GM12878 (cell line): ENCODE measurements at regions not wholly inside any gene's neighbourhood (a gene's known extent, or its start where the extent isn't known, plus 50 kb on each side); places are given as distances from the start of the nearest gene placed in this dataset.

Source experiments
- E4F1 ChIP-seq: fragments of 450-650 bp; IDR thresholded peaks from 2 replicates; pipeline ENCODE4 v1.6.1; 2018; ENCODE audit warnings: borderline replicate concordance, mild to moderate bottlenecking; ENCODE audit not compliant: partially characterized antibody
- MTA3 ChIP-seq: IDR thresholded peaks from 2 replicates; pipeline ENCODE4 v1.6.1; 2012; ENCODE audit warnings: low read length, inconsistent platforms, borderline replicate concordance
- PRDM15 ChIP-seq: fragments of 450-650 bp; formaldehyde crosslinking; IDR thresholded peaks from 2 replicates; pipeline ENCODE4 v1.4.0; 2020; ENCODE audit warnings: mild to moderate bottlenecking, moderate library complexity
- RUNX3 ChIP-seq: IDR thresholded peaks from 2 replicates; pipeline ENCODE4 v1.6.1; 2012; ENCODE audit warnings: low read length, inconsistent platforms
- STAT1 ChIP-seq: fragments of 450-650 bp; conservative IDR thresholded peaks from 2 replicates; pipeline ENCODE4 v1.6.1; 2014; ENCODE audit warnings: antibody characterized with exemption, mild to moderate bottlenecking
- SUZ12 ChIP-seq: fragments of 200-600 bp; sonication (generic); IDR thresholded peaks from one replicate; pipeline ENCODE4 v1.6.1; 2018; ENCODE audit warnings: antibody characterized with exemption, mild to moderate bottlenecking; ENCODE audit not compliant: unreplicated experiment
- TF ChIP-seq, protein P1 (sequence below): fragments of 450-650 bp; conservative IDR thresholded peaks from 2 replicates; pipeline ENCODE4 v1.6.1; 2017; ENCODE audit warnings: mild to moderate bottlenecking, moderate library complexity

- TF ChIP-seq, protein P1, sequence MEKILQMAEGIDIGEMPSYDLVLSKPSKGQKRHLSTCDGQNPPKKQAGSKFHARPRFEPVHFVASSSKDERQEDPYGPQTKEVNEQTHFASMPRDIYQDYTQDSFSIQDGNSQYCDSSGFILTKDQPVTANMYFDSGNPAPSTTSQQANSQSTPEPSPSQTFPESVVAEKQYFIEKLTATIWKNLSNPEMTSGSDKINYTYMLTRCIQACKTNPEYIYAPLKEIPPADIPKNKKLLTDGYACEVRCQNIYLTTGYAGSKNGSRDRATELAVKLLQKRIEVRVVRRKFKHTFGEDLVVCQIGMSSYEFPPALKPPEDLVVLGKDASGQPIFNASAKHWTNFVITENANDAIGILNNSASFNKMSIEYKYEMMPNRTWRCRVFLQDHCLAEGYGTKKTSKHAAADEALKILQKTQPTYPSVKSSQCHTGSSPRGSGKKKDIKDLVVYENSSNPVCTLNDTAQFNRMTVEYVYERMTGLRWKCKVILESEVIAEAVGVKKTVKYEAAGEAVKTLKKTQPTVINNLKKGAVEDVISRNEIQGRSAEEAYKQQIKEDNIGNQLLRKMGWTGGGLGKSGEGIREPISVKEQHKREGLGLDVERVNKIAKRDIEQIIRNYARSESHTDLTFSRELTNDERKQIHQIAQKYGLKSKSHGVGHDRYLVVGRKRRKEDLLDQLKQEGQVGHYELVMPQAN = no peak
- no peak for TF ChIP-seq PRDM15 (CRISPR knock-in tag)
- TF ChIP-seq SUZ12 = no peak
- TF ChIP-seq MTA3 = no peak
- TF ChIP-seq STAT1 = no peak
- TF ChIP-seq RUNX3 = no peak
- no peak for TF ChIP-seq E4F1
Measured at GRCh38 chr4:52368895-52369294, 290.2 kb downstream of the USP46 start (continued).
